Duodenal mucosa (tissue), 2 donors: ENCODE measurements at regions not wholly inside any gene's neighbourhood (a gene's known extent, or its start where the extent isn't known, plus 50 kb on each side); places are given as distances from the start of the nearest gene placed in this dataset.

ENCODE experiments used
- H3K27ac ChIP-seq: one replicate; pipeline ENCODE4 v1.7.0; 2013; ENCODE audit warnings: low read depth, low read length
- H3K27me3 ChIP-seq, 2 donors: one replicate each; pipeline ENCODE4 v1.7.0; 2013; ENCODE audit warnings: low read length in 2 of 2, control low read depth in 1 of 2; ENCODE audit not compliant: insufficient read depth in 2 of 2, control insufficient read depth in 1 of 2
- H3K36me3 ChIP-seq, 2 donors: one replicate each; pipeline ENCODE4 v1.7.0; 2013; ENCODE audit warnings: low read length in 2 of 2, control low read depth in 1 of 2; ENCODE audit not compliant: insufficient read depth in 2 of 2, control insufficient read depth in 1 of 2
- H3K4me1 ChIP-seq, 2 donors: one replicate each; pipeline ENCODE4 v1.7.0; 2013; ENCODE audit warnings: low read length in 2 of 2, control low read depth in 1 of 2; ENCODE audit not compliant: insufficient read depth in 2 of 2, control insufficient read depth in 1 of 2
- H3K4me3 ChIP-seq, 2 donors: one replicate each; pipeline ENCODE4 v1.7.0; 2013; ENCODE audit warnings: low read length in 2 of 2, low read depth in 1 of 2
- H3K9ac ChIP-seq, 2 donors: one replicate each; pipeline ENCODE4 v1.7.0; 2013; ENCODE audit warnings: low read length in 2 of 2, low read depth in 1 of 2
- H3K9me3 ChIP-seq, 2 donors: one replicate each; pipeline ENCODE4 v1.7.0; 2013; ENCODE audit warnings: low read length in 2 of 2, control low read depth in 1 of 2; ENCODE audit not compliant: control insufficient read depth in 1 of 2

GRCh38 chr21:19577381-19577780 is 1173.8 kb upstream of the TMPRSS15 start:
- Histone ChIP-seq H3K4me3 (no peak overlapping the region), H3K9me3 (no peaks in the 10 kb centered on the region), H3K27me3 (no peaks in the 10 kb centered on the region), H3K36me3 (no peaks in the 10 kb centered on the region), H3K4me1 (no peaks in the 10 kb centered on the region), H3K9ac (no peak overlapping the region), H3K27ac (no peak overlapping the region)

- Histone ChIP-seq H3K9ac (no peak overlapping the region), H3K27ac (no peak overlapping the region), H3K36me3 (no peaks in the 10 kb centered on the region), H3K27me3 (no peaks in the 10 kb centered on the region), H3K4me3 (no peak overlapping the region), H3K4me1 (no peaks in the 10 kb centered on the region), H3K9me3 (no peaks in the 10 kb centered on the region)
Observed at GRCh38 chr21:19590044-19590443, 1186.5 kb upstream of the TMPRSS15 start.

- H3K4me1 ChIP-seq, result no peaks in the 10 kb centered on the region
- no peaks in the 10 kb centered on the region for H3K9me3 ChIP-seq
- H3K36me3 ChIP-seq, result no peaks in the 10 kb centered on the region
- H3K4me3 ChIP-seq, result no peak overlapping the region
- no peak overlapping the region for H3K9ac ChIP-seq
- H3K27me3 ChIP-seq, result no peaks in the 10 kb centered on the region
- H3K27ac ChIP-seq, result no peak overlapping the region
Observed at GRCh38 chr21:19603011-19603593, 1199.5 kb upstream of the TMPRSS15 start.

GRCh38 chr21:19608101-19608621 is 1204.6 kb upstream of the TMPRSS15 start:
- Histone ChIP-seq H3K36me3 (no peaks in the 10 kb centered on the region), H3K4me3 (no peak overlapping the region), H3K27ac (no peak overlapping the region), H3K9ac (no peak overlapping the region), H3K27me3 (no peaks in the 10 kb centered on the region), H3K9me3 (peaks cover 0 to 2% of the 10 kb centered on the region in 2 donors), H3K4me1 (no peaks in the 10 kb centered on the region)

- H3K4me1 ChIP-seq, result no peaks in the 10 kb centered on the region
- no peak overlapping the region for H3K4me3 ChIP-seq
- H3K27ac ChIP-seq, result no peak overlapping the region
- peaks cover 0 to 2% of the 10 kb centered on the region in 2 donors for H3K9me3 ChIP-seq
- no peaks in the 10 kb centered on the region for H3K27me3 ChIP-seq
- no peak overlapping the region for H3K9ac ChIP-seq
- no peaks in the 10 kb centered on the region for H3K36me3 ChIP-seq
Observed at GRCh38 chr21:19609611-19610010, 1206.0 kb upstream of the TMPRSS15 start.

GRCh38 chr21:19621837-19622496 is 1218.4 kb upstream of the TMPRSS15 start:
- Histone ChIP-seq H3K36me3 (no peaks in the 10 kb centered on the region), H3K9me3 (no peaks in the 10 kb centered on the region), H3K4me3 (no peak overlapping the region), H3K27ac (no peak overlapping the region), H3K27me3 (no peaks in the 10 kb centered on the region), H3K4me1 (no peaks in the 10 kb centered on the region), H3K9ac (no peak overlapping the region)

- Histone ChIP-seq H3K27me3 (no peaks in the 10 kb centered on the region), H3K9ac (no peak overlapping the region), H3K27ac (no peak overlapping the region), H3K36me3 (no peaks in the 10 kb centered on the region), H3K4me1 (no peaks in the 10 kb centered on the region), H3K4me3 (no peak overlapping the region), H3K9me3 (peaks cover 0 to 4% of the 10 kb centered on the region in 2 donors)
Observed at GRCh38 chr21:19640964-19641363, 1237.4 kb upstream of the TMPRSS15 start.

GRCh38 chr21:19648391-19648790 is 1244.8 kb upstream of the TMPRSS15 start:
- H3K4me3 ChIP-seq, result no peak overlapping the region
- no peaks in the 10 kb centered on the region for H3K36me3 ChIP-seq
- no peaks in the 10 kb centered on the region for H3K27me3 ChIP-seq
- H3K9ac ChIP-seq, result no peak overlapping the region
- H3K27ac ChIP-seq, result no peak overlapping the region
- no peaks in the 10 kb centered on the region for H3K4me1 ChIP-seq
- H3K9me3 ChIP-seq, result no peaks in the 10 kb centered on the region

GRCh38 chr21:19683492-19683891 is 1279.9 kb upstream of the TMPRSS15 start:
- Histone ChIP-seq H3K9ac (no peak overlapping the region), H3K4me1 (no peaks in the 10 kb centered on the region)

GRCh38 chr21:19684328-19684727 is 1280.7 kb upstream of the TMPRSS15 start:
- Histone ChIP-seq H3K4me3 (no peak overlapping the region), H3K27ac (no peak overlapping the region), H3K9ac (no peak overlapping the region), H3K27me3 (no peaks in the 10 kb centered on the region), H3K9me3 (peaks cover 0 to 4% of the 10 kb centered on the region in 2 donors), H3K4me1 (no peaks in the 10 kb centered on the region), H3K36me3 (no peaks in the 10 kb centered on the region)

More at GRCh38 chr21:19683492-19683891, 1279.9 kb upstream of the TMPRSS15 start:
- no peaks in the 10 kb centered on the region for H3K36me3 ChIP-seq
- no peak overlapping the region for H3K27ac ChIP-seq
- no peaks in the 10 kb centered on the region for H3K27me3 ChIP-seq
- H3K4me3 ChIP-seq, result no peak overlapping the region
- H3K9me3 ChIP-seq, result peaks cover 0 to 4% of the 10 kb centered on the region in 2 donors
